ENCODE measurements at regions not wholly inside any gene's neighbourhood (a gene's known extent, or its start where the extent isn't known, plus 50 kb on each side); places are given as distances from the start of the nearest gene placed in this dataset.

- H3K27ac Mint-ChIP-seq = no peak overlapping the region
- H3K9me3 Mint-ChIP-seq = no peaks in the 10 kb centered on the region
- DNase-seq (ENCODE audit: low spot score in 2 of 2) (peak in 1 of 2 donors; percentile 36), ATAC-seq (peak; percentile 25)
- H3K36me3 Mint-ChIP-seq = no peaks in the 10 kb centered on the region
- H3K4me1 Mint-ChIP-seq = no peaks in the 10 kb centered on the region
- H3K4me3 Mint-ChIP-seq = no peak overlapping the region
Measured at GRCh38 chr9:126122901-126123616, 203.6 kb upstream of the MVB12B start.

DNA sequence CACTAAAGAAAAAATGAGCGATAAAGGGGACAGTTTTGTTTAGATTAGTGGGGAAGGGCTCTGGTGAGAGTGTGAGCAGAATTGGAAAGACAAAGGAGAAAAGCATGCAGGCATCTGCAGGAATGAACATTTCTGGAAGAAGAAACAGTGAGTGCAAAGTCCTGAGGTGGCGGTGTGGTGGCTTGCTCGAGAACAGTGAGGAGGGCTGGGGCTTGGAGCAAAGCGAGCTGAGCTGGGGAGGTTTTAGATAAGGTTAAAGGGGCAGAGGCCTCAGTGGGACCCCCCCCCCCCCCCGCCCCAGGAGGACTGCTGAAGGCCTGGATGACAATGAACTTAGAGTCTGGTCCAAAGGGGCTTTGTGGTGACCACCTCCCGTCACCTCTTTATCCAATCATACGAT is 202.7 kb upstream of the MVB12B start:
- no peak for DNase-seq (ENCODE audit: low spot score in 2 of 2)
- H3K27ac Mint-ChIP-seq = no peak overlapping the region
- no peak for ATAC-seq
- no peaks in the 10 kb centered on the region for H3K9me3 Mint-ChIP-seq
- no peaks in the 10 kb centered on the region for H3K4me1 Mint-ChIP-seq
- no peaks in the 10 kb centered on the region for H3K36me3 Mint-ChIP-seq
- H3K4me3 Mint-ChIP-seq = no peak overlapping the region

GRCh38 chr9:126125177-126125576 is 201.5 kb upstream of the MVB12B start:
- Mint-ChIP-seq H3K4me3 (no peak overlapping the region), H3K4me1 (no peaks in the 10 kb centered on the region), H3K9me3 (no peaks in the 10 kb centered on the region), H3K27ac (no peak overlapping the region), H3K36me3 (no peaks in the 10 kb centered on the region)
- DNase-seq (ENCODE audit: low spot score in 2 of 2) (no peak), ATAC-seq (no peak)

GRCh38 chr9:126125577-126125976 is 201.1 kb upstream of the MVB12B start:
- Mint-ChIP-seq H3K9me3 (no peaks in the 10 kb centered on the region), H3K27ac (no peak overlapping the region), H3K36me3 (no peaks in the 10 kb centered on the region), H3K4me3 (no peak overlapping the region), H3K4me1 (no peaks in the 10 kb centered on the region)
- DNase-seq (ENCODE audit: low spot score in 2 of 2) (no peak), ATAC-seq (no peak)

GRCh38 chr9:126125992-126126409 is 200.6 kb upstream of the MVB12B start:
- H3K36me3 Mint-ChIP-seq = no peaks in the 10 kb centered on the region
- H3K4me1 Mint-ChIP-seq = no peaks in the 10 kb centered on the region
- no peak overlapping the region for H3K27ac Mint-ChIP-seq
- ATAC-seq (no peak), DNase-seq (ENCODE audit: low spot score in 2 of 2) (peak in 1 of 2 donors; percentile 20)
- H3K4me3 Mint-ChIP-seq = no peak overlapping the region
- no peaks in the 10 kb centered on the region for H3K9me3 Mint-ChIP-seq

GRCh38 chr9:126126807-126127206 is 199.8 kb upstream of the MVB12B start:
- Mint-ChIP-seq H3K9me3 (no peaks in the 10 kb centered on the region), H3K4me1 (no peaks in the 10 kb centered on the region), H3K27ac (no peak overlapping the region), H3K4me3 (no peak overlapping the region), H3K36me3 (no peaks in the 10 kb centered on the region)
- DNase-seq (ENCODE audit: low spot score in 2 of 2) (peak in 1 of 2 donors; percentile 18), ATAC-seq (no peak)

DNA sequence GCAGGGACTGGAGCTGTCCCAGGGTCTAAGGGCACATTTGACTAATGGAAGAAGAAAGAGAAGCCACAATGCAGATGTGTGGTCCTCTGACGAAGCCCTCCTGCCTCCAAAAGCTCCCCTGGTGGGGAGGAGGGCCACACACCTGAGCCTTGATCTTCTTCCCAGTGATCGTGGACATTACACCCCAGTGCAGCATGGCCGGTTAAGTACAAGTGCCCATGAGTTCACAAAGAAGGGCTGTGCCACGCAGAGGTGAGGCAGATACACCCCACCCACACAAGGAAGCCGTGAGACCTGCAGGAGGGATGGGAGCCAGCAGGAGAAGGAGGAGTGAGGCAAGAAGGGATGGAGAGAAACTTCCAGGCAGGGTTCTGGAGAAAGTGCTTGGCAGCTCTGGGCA is 199.0 kb upstream of the MVB12B start:
- peak in 1 of 2 donors; percentile 37 for DNase-seq (ENCODE audit: low spot score in 2 of 2)
- Mint-ChIP-seq H3K27ac (peak overlapping the region; percentile 33), H3K4me3 (no peak overlapping the region), H3K9me3 (no peaks in the 10 kb centered on the region), H3K4me1 (no peaks in the 10 kb centered on the region), H3K36me3 (no peaks in the 10 kb centered on the region)
- ATAC-seq = no peak

DNA sequence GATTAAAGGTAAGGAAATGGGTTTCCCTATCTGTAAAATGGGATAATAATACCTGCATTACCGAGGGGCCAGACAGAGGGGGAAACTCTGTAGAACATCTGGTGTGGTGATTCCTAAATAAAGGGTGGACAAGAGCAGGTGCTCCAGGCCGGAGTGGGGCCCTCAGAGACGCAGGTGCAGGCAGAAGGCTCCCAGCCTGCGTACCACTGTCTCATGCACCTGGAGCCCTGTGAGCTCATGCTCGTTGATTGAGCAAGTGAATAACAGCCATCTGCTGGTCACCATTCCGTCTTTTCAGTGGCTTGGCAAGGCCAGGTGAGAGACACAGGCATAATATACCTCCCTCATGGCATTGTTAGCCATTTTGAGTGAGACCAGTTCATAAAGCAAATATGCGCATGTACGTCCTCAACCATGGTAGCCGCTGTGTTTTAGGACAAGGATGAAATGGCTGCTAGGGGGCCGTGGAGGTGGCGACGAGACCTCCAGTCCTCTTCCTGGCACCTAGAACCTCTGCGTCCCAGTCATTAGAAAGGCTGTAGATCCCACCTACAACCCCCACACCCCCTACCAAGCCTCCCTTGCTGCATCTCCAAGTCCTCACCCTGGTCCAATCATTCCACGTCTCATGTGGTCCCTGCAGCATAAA is 198.0 kb upstream of the MVB12B start:
- Mint-ChIP-seq H3K4me3 (no peak overlapping the region), H3K9me3 (no peaks in the 10 kb centered on the region), H3K4me1 (no peaks in the 10 kb centered on the region), H3K27ac (no peak overlapping the region), H3K36me3 (no peaks in the 10 kb centered on the region)
- no peak for ATAC-seq
- DNase-seq (ENCODE audit: low spot score in 2 of 2) = peak in 1 of 2 donors; percentile 43

DNA sequence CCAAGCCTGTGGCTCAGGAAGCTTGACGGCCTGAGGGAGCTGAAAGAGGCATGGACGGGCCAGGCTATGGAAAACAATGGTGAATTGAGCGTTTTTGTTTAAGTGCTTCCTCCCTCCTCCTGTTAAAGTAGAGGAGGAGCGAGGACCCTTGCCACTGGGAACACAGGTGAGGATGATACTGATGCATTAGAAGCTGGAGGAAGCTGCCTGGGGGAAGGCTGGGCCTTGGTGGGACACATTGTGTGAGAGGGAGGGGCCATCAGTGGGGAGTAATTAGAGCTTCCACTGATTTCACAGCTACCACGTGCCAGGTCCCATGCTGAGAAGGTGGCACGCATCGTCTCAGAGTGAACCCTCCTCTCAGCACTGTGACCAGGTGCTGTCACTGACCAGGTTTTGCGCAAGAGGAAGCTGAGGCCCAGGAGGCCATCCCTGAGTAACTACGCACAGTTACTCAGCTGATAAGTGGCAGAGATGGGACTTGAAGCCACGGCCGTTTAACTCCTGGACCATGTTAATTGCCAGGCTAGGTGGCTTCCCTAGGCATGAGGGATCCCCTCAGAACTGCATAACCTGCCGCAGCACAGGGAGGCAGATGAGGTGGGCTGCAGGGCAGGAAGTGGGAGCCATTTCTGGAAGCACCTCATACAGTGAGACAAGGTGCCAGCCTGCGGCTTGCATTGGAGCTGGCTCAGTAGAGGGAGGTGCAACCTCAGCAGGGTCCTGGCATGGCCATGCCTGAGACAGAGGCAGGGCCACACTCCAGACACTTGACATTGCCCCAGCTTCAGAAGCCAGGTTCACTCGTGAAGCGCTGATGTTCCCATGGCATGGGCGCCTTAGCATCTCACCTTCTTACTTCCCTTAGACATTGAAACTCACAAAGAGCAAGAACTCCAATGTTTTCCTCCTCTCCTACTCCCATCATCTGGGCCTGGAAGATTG is 195.3 kb upstream of the MVB12B start:
- ATAC-seq = no peak
- Mint-ChIP-seq H3K9me3 (peaks cover 4% of the 10 kb centered on the region), H3K36me3 (no peaks in the 10 kb centered on the region), H3K4me3 (no peak overlapping the region), H3K27ac (no peak overlapping the region), H3K4me1 (no peaks in the 10 kb centered on the region)
- DNase-seq (ENCODE audit: low spot score in 2 of 2) = peak in 1 of 2 donors; percentile 18

DNA sequence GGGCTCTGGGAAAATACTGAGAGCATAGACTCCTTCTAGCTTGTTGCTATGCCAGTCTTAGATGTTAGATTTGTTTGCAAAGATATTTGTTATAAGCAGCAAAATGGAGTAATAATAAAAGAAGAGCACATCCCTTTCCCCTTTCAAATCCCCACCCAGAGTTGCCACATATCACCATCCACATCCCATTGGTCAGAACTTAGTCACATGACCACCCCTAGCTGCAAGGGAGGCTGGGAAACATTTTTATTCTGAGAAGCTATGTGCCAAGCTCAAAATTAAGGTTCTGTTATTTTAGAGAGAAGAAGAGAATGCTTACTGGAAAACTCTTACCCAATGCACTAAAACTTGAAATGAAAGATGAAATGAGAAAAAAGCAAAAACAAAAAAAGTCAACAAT is 193.9 kb upstream of the MVB12B start:
- no peak overlapping the region for H3K4me3 Mint-ChIP-seq
- H3K27ac Mint-ChIP-seq = no peak overlapping the region
- H3K9me3 Mint-ChIP-seq = peaks cover 6% of the 10 kb centered on the region
- no peaks in the 10 kb centered on the region for H3K36me3 Mint-ChIP-seq
- DNase-seq (ENCODE audit: low spot score in 2 of 2) (no peak), ATAC-seq (no peak)
- H3K4me1 Mint-ChIP-seq = no peaks in the 10 kb centered on the region

GRCh38 chr9:126144196-126144595 is 182.4 kb upstream of the MVB12B start:
- H3K4me3 Mint-ChIP-seq = no peak overlapping the region
- ATAC-seq (no peak), DNase-seq (ENCODE audit: low spot score in 2 of 2) (no peak)
- no peak overlapping the region for H3K27ac Mint-ChIP-seq
- H3K36me3 Mint-ChIP-seq = no peaks in the 10 kb centered on the region
- peaks cover 11% of the 10 kb centered on the region for H3K4me1 Mint-ChIP-seq
- peaks cover 8% of the 10 kb centered on the region for H3K9me3 Mint-ChIP-seq

DNA sequence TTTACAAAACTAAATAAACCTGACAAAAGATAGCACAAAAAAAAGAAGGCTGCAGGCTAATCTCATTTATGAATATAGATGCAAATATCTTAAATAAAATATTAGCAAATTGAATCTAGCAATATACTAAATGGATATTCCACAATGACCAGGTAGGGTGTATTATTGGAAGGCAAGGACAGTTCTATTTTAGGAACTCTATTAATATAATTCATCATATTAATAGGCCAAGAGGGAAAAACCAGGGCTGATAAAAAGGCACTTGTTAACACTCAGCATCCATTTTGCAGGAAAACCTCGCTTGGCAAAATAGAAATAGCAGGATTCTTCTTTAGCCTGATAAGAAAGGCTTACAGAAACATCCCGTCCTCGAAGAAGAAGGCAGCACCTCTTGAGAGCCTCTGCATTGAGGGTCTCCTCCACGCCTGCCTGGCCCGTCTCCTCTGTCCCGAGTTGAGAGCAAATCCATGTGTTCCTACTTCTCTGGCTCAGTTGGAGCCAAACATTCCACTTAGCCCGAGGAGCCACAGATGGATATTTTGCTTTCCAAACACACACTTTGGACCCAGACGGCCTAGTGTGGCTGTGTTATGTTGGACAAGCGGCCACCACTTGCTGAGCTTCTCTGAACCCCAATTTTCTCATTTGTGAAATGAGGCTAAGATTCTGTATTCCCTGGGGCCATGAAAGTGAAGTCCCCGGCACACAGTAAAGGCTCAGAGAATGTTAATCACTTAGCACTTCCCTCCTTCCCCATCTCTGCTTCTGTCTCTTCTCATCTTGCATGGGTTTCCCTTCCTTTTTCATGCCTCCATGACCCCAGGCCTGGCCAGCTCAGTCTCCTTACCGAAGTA is 181.8 kb upstream of the MVB12B start:
- ATAC-seq (no peak), DNase-seq (ENCODE audit: low spot score in 2 of 2) (peak in 1 of 2 donors; percentile 15)
- Mint-ChIP-seq H3K4me3 (no peak overlapping the region), H3K9me3 (peaks cover 6% of the 10 kb centered on the region), H3K27ac (no peak overlapping the region), H3K4me1 (peaks cover 11% of the 10 kb centered on the region), H3K36me3 (no peaks in the 10 kb centered on the region)

GRCh38 chr9:126145887-126146253 is 180.8 kb upstream of the MVB12B start:
- H3K36me3 Mint-ChIP-seq = no peaks in the 10 kb centered on the region
- H3K4me1 Mint-ChIP-seq = peaks cover 11% of the 10 kb centered on the region
- ATAC-seq (no peak), DNase-seq (ENCODE audit: low spot score in 2 of 2) (no peak)
- no peak overlapping the region for H3K27ac Mint-ChIP-seq
- H3K4me3 Mint-ChIP-seq = peak overlapping the region; percentile 9
- H3K9me3 Mint-ChIP-seq = peaks cover under 1% of the 10 kb centered on the region

DNA sequence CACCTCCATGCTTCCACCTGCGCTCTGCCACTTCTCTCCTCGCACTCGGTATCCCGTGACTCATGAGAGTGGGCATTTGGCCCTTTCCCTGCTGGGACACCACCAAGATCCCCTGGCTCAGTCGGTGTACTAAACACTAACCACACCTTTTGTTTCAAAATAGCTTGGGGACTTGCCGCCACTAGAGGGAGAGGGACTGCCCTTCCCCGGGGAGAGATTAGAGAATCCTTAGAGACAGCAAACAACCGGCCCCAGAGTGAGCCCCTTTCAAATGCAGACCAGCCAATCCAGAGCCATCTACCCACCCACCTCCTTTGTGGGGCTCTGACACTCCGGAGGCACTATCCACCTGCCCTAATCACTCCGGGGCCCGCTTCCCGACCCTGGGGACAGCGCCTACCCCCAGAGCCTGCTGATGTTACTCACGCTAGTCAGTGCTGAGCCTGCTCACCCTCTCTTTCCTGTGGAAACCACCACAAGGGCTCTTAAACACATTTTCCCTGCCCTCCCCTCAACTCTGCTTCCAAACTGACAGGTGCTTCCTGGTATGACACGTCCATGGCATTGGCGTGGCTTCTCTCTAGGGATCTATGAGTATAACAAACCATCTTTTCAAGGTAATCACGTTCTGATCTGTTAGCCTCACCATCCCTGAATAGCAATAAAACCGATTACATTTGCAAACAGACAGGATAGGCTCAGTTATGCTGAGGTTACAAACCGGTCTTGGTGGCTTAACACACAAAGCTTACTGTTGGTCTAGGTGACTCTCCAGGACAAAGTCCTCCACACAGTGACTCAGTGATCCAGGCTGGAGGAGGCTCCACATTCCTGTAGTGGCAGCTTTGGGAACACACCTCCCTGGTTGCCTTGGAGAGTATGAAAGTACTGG is 180.1 kb upstream of the MVB12B start:
- DNase-seq (ENCODE audit: low spot score in 2 of 2) = peak in 1 of 2 donors; percentile 52
- no peaks in the 10 kb centered on the region for H3K9me3 Mint-ChIP-seq
- no peaks in the 10 kb centered on the region for H3K36me3 Mint-ChIP-seq
- H3K27ac Mint-ChIP-seq = peak overlapping the region; percentile 38
- H3K4me1 Mint-ChIP-seq = peaks cover 11% of the 10 kb centered on the region
- H3K4me3 Mint-ChIP-seq = peak overlapping the region; percentile 9
- peak; percentile 79 for ATAC-seq

Measured in stimulated activated effector memory CD8-positive, alpha-beta T cell treated with anti-CD3 and anti-CD28 coated beads, Interleukin-12 subunit alpha, Interleukin-12 subunit beta, amount 100 ng/mL, for 72 hours (primary cell).